Loucy (cell line): ENCODE measurements at regions not wholly inside any gene's neighbourhood (a gene's known extent, or its start where the extent isn't known, plus 50 kb on each side); places are given as distances from the start of the nearest gene placed in this dataset.

Source experiments
- H2AFZ ChIP-seq: fragments of 200-600 bp; sonication (generic); 2 replicates; pipeline ENCODE4 v1.6.0; 2016; ENCODE audit warnings: antibody characterized with exemption, mild to moderate bottlenecking, low read length, moderate library complexity
- H3F3A ChIP-seq: fragments of 200-600 bp; 2 replicates; pipeline ENCODE4 v1.6.0; 2016; ENCODE audit warnings: antibody characterized with exemption, low read depth, mild to moderate bottlenecking
- H3K27me3 ChIP-seq: fragments of 200-600 bp; sonication (generic); 2 replicates; pipeline ENCODE4 v1.6.1; 2014; ENCODE audit warnings: low read length, mild to moderate bottlenecking; ENCODE audit not compliant: insufficient read depth, poor library complexity, severe bottlenecking
- H3K36me3 ChIP-seq: fragments of 200-600 bp; sonication (generic); 2 replicates; pipeline ENCODE4 v1.6.1; 2016; ENCODE audit warnings: low read length; ENCODE audit not compliant: insufficient read depth
- H3K4me1 ChIP-seq: fragments of 200-600 bp; sonication (generic); 2 replicates; pipeline ENCODE4 v1.5.1; 2014; ENCODE audit warnings: low read length, mild to moderate bottlenecking; ENCODE audit not compliant: insufficient read depth, poor library complexity, severe bottlenecking
- H3K4me2 ChIP-seq: fragments of 200-600 bp; sonication (generic); 2 replicates; pipeline ENCODE4 v1.6.0; 2014; ENCODE audit warnings: antibody characterized with exemption, low read length, low read depth, mild to moderate bottlenecking; ENCODE audit not compliant: poor library complexity, severe bottlenecking
- H3K4me3 ChIP-seq: fragments of 200-600 bp; sonication (generic); 2 replicates; pipeline ENCODE4 v1.5.1; 2014; ENCODE audit warnings: low read length, mild to moderate bottlenecking, mixed read lengths; ENCODE audit not compliant: poor library complexity, severe bottlenecking
- H3K79me2 ChIP-seq: fragments of 200-600 bp; sonication (generic); 2 replicates; pipeline ENCODE4 v1.6.1; 2014; ENCODE audit warnings: low read length; ENCODE audit not compliant: insufficient read depth
- H3K9ac ChIP-seq: fragments of 200-600 bp; sonication (generic); 2 replicates; pipeline ENCODE4 v1.6.0; 2014; ENCODE audit warnings: mild to moderate bottlenecking, low read depth, low read length, moderate library complexity; ENCODE audit not compliant: poor library complexity, severe bottlenecking
- H3K9me2 ChIP-seq: fragments of 200-600 bp; sonication (generic); replicated peaks from 2 replicates; pipeline ENCODE4 v1.6.1; 2016; ENCODE audit warnings: low read depth, low read length, mixed read lengths
- H3K9me3 ChIP-seq: fragments of 200-600 bp; sonication (generic); 2 replicates; pipeline ENCODE4 v1.6.1; 2014; ENCODE audit warnings: mild to moderate bottlenecking, antibody characterized with exemption, low read length, low read depth; ENCODE audit not compliant: insufficient read depth
- H4K20me1 ChIP-seq: fragments of 200-600 bp; sonication (generic); 2 replicates; pipeline ENCODE4 v1.6.0; 2014; ENCODE audit warnings: antibody characterized with exemption, low read length, mild to moderate bottlenecking; ENCODE audit not compliant: insufficient read depth, poor library complexity, severe bottlenecking
- EZH2phosphoT487 ChIP-seq: fragments of 200-600 bp; IDR thresholded peaks from 2 replicates; pipeline ENCODE4 v1.6.1; 2018; ENCODE audit warnings: antibody characterized with exemption, mild to moderate bottlenecking, moderate library complexity, borderline replicate concordance
- TF ChIP-seq, protein P1 (sequence below): fragments of 200-600 bp; sonication (generic); conservative IDR thresholded peaks from 2 replicates; pipeline ENCODE4 v1.5.1; 2014; ENCODE audit warnings: mild to moderate bottlenecking, antibody characterized with exemption, low read length

DNA sequence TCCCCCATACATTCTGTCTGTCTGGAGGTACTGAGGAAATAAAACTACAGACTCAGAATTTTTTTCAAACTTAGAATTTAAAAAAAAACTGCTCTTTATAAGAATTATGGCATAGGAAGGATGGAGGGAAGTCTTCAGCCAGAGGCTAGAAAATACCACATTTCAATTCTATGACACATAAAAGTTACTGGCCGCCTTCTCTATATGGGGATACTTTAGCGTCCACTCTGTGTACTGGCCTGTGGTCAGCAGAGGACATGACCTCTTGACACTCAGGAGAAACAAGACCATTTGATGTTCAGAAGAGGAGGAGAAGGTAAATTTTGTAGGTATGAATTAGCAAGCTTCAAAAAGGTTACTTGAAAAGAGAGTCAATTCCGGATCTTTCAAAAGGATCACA is 417.4 kb downstream of the MFSD1 start:
- Histone ChIP-seq H3K9me3 (no peaks in the 10 kb centered on the region), H3K9ac (no peak overlapping the region), H3K36me3 (no peaks in the 10 kb centered on the region), H3F3A (no peaks in the 10 kb centered on the region), H4K20me1 (no peaks in the 10 kb centered on the region), H2AFZ (no peak overlapping the region), H3K27me3 (no peaks in the 10 kb centered on the region), H3K79me2 (no peaks in the 10 kb centered on the region), H3K4me3 (no peak overlapping the region), H3K9me2 (no peaks in the 10 kb centered on the region), H3K4me2 (no peak overlapping the region), H3K4me1 (no peaks in the 10 kb centered on the region)
- TF ChIP-seq, protein P1, sequence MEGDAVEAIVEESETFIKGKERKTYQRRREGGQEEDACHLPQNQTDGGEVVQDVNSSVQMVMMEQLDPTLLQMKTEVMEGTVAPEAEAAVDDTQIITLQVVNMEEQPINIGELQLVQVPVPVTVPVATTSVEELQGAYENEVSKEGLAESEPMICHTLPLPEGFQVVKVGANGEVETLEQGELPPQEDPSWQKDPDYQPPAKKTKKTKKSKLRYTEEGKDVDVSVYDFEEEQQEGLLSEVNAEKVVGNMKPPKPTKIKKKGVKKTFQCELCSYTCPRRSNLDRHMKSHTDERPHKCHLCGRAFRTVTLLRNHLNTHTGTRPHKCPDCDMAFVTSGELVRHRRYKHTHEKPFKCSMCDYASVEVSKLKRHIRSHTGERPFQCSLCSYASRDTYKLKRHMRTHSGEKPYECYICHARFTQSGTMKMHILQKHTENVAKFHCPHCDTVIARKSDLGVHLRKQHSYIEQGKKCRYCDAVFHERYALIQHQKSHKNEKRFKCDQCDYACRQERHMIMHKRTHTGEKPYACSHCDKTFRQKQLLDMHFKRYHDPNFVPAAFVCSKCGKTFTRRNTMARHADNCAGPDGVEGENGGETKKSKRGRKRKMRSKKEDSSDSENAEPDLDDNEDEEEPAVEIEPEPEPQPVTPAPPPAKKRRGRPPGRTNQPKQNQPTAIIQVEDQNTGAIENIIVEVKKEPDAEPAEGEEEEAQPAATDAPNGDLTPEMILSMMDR = no peak
- TF ChIP-seq EZH2phosphoT487 = no peak

DNA sequence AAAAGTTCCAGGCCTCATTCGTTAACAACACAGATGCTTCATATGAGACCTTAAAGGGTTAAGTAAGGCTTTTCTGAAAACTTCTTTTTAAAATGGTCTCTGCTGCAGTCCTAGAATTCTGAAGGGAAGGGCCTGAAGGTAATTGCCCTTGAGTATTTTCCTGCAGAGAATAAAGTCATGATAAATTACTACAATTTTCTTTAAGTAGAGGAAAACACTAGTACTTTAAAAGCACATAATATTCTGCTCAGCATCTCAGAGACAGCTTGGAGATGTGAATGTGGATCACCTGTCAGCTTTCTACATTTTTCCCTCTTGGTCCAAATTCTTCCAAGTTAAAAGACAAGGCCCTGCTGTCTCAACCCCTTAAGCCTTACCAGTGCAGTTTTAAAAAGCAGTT is 419.5 kb downstream of the MFSD1 start:
- no peaks in the 10 kb centered on the region for H3K36me3 ChIP-seq
- no peaks in the 10 kb centered on the region for H3K79me2 ChIP-seq
- no peaks in the 10 kb centered on the region for H3K27me3 ChIP-seq
- H3K9me3 ChIP-seq = no peaks in the 10 kb centered on the region
- H3K9ac ChIP-seq = no peak overlapping the region
- no peaks in the 10 kb centered on the region for H3K4me1 ChIP-seq
- H4K20me1 ChIP-seq = no peaks in the 10 kb centered on the region
- no peak overlapping the region for H2AFZ ChIP-seq
- H3K9me2 ChIP-seq = no peaks in the 10 kb centered on the region
- H3K4me3 ChIP-seq = no peak overlapping the region
- no peaks in the 10 kb centered on the region for H3F3A ChIP-seq
- TF ChIP-seq, protein P1 = no peak
- TF ChIP-seq EZH2phosphoT487 = no peak
- no peak overlapping the region for H3K4me2 ChIP-seq

DNA sequence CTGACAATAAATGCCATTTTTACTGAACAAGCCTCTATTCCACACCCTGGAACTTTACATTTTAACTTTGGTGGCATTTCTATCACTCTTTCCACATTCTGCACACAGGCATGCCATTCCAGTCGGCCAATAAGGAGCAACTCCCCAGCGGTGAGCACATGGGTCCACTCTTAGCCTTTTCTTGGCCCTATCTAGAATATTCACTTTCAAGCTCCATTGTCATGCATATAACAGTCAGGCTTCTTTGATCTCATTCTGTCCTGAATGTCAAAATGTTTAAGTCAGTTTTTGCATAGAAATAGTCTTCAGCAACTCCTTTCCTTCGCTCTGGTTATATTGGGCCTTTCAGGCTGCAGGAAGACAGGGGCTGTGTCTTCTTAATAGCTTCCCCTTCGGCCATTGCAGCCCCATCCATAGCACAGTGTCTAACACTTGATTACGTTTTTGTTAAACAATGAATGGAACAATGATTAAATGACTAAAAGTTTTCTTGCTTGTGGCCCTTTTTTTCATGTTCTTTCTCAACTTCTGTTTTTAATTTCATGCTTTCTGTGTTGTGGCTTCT is 427.3 kb downstream of the MFSD1 start:
- no peaks in the 10 kb centered on the region for H3K27me3 ChIP-seq
- H3K36me3 ChIP-seq = no peaks in the 10 kb centered on the region
- no peaks in the 10 kb centered on the region for H4K20me1 ChIP-seq
- H3K79me2 ChIP-seq = no peaks in the 10 kb centered on the region
- no peaks in the 10 kb centered on the region for H3K9me3 ChIP-seq
- H3K4me3 ChIP-seq = no peak overlapping the region
- TF ChIP-seq EZH2phosphoT487 = no peak
- TF ChIP-seq, protein P1 = no peak
- no peaks in the 10 kb centered on the region for H3K9me2 ChIP-seq
- H3F3A ChIP-seq = no peaks in the 10 kb centered on the region
- H3K4me2 ChIP-seq = no peak overlapping the region
- peak overlapping the region; percentile 32 for H2AFZ ChIP-seq
- peaks cover 6% of the 10 kb centered on the region for H3K4me1 ChIP-seq
- H3K9ac ChIP-seq = no peak overlapping the region
